Activated T-helper 17 cell treated with anti-CD3 and anti-CD28 coated beads, Interleukin-2, amount 50 U/mL, for 72 hours (primary cell): ENCODE measurements at regions not wholly inside any gene's neighbourhood (a gene's known extent, or its start where the extent isn't known, plus 50 kb on each side); places are given as distances from the start of the nearest gene placed in this dataset.
"Not testable (repeated sequence)": the region's sequence is repeated elsewhere in the genome, so short reads cannot be mapped to it uniquely, and the experiment has no call there.

Experiments used
- ATAC-seq: fragments of 150-1000 bp; cut with Tn5 transposase; replicated peaks from 2 replicates; pipeline ENCODE4 v1.10.0; 2021; ENCODE audit warnings: mild to moderate bottlenecking, moderate library complexity
- H3K27ac Mint-ChIP-seq: one replicate; pipeline ENCODE4 v1.8.0; 2022; ENCODE audit warnings: mixed read lengths
- H3K27me3 Mint-ChIP-seq: one replicate; pipeline ENCODE4 v1.8.0; 2022; ENCODE audit warnings: mixed read lengths
- H3K36me3 Mint-ChIP-seq: one replicate; pipeline ENCODE4 v1.8.0; 2022; ENCODE audit warnings: low read depth, mild to moderate bottlenecking, mixed read lengths
- H3K4me1 Mint-ChIP-seq: one replicate; pipeline ENCODE4 v1.8.0; 2022; ENCODE audit warnings: mixed read lengths
- H3K4me3 Mint-ChIP-seq: one replicate; pipeline ENCODE4 v1.8.0; 2022; ENCODE audit warnings: mild to moderate bottlenecking, mixed read lengths
- H3K9me3 Mint-ChIP-seq: one replicate; pipeline ENCODE4 v1.8.0; 2022; ENCODE audit warnings: mixed read lengths

DNA sequence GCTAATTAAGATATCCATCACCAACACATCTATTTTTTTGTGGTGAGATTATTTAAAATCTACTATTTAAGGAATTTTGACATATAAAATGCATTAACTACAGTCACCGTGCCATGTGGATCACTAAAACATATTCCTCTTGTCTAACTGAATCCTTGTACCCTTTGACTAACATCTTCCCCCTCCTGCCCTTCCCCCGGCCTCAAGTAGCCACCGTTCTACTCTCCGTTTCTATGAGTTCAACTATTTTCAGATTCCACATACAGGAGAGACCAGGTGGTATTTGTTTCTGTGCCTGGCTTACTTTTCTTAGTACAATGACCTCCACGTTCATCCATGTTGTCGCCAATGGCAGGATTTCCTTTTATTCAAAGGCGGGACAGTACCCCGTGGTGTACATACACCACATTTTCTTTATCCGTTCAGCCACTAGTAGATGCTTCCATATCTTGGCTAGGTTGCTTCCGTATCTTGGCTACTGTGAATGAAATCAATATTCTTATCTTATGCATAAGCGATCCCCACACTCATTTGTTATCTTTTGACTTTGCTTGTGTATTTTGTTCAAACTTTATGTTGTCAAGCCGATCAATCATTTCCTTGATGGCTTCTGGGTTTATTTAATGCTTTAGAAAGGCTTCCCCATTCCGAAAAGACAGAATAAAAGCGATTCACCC lies 134.7 kb downstream of the KCNJ12 start:
- Mint-ChIP-seq H3K9me3 (no peaks in the 10 kb centered on the region), H3K27ac (no peak overlapping the region), H3K36me3 (no peaks in the 10 kb centered on the region), H3K4me1 (peaks cover 5% of the 10 kb centered on the region), H3K27me3 (peaks cover 23% of the 10 kb centered on the region), H3K4me3 (peak overlapping the region; percentile 57)
- ATAC-seq = no peak

DNA sequence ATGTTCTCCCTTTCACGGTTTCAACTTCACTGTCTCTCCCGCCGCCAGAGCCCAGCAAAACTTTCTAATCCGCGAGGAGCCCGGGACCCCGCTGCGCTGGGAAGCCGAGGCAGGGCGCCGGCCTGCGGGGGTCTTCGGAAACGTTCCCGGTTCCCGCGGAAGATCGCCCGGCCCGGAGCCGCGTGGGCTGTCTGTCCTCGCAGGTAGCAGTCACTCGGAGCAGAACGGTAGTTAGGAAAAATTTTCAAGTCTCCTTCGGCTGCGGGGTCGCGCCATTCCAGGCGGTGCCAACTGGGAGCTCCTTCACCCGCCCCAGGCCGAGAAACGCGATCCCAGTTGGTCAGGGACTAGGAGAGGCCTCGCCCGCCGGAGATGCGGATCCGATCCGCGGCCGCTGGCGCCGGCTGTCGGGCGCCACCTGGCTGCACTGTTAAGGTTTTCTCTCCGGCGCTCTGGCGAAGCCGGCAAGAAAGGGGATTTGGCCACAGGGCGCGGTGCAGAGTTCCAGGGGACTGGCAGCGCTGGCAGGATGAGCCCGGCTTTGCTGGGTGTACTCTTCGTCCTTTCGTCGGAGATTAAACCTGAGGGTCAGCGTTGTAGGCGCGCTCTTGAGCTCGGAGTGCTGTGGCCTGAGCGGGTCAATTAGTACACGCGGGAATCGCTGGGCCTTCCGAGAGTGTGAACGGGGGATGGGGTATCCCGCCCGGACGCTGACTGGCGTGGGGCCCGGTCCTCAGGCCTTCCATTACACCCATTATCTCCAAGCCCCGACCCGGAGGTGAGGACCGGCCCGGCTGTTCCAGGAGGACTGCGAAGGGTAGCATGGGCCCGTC lies 135.4 kb downstream of the KCNJ12 start:
- no peaks in the 10 kb centered on the region for H3K36me3 Mint-ChIP-seq
- peaks cover 23% of the 10 kb centered on the region for H3K27me3 Mint-ChIP-seq
- no peak overlapping the region for H3K27ac Mint-ChIP-seq
- peaks cover 5% of the 10 kb centered on the region for H3K4me1 Mint-ChIP-seq
- no peaks in the 10 kb centered on the region for H3K9me3 Mint-ChIP-seq
- ATAC-seq = peak; percentile 89
- peak overlapping the region; percentile 57 for H3K4me3 Mint-ChIP-seq

DNA sequence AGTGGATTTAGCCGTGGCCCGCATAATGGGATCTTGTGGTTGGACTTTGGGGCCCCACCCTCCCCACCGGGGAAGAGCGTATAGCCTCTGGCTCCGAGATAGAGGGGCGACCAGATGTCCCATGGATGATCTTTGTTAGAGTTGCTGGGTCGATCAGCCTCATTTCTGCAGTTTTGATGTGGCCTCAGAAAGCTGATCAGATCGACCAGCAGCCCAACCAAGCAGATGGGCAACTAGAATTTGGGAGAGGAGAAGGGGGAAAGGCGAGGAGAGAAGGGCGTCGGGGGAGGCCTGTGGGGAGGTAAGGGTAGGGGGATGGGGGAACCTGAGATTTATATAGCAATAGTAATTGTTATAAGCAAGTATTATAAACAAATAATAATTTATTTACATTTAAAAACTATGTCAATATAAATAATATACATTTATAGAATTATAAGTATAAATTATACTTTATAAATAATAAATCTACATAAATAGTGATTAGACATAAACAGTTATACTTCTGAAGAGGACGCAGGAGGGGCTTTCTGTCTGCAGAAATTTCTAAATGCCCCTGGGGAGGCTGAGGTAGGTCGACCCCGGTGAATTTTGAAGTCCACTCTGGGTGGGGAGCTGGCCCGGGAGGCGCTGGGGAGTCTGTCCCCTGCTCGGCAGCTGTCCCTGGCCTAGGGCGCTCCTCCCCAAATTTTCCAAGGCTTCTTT lies 136.3 kb downstream of the KCNJ12 start:
- peaks cover 5% of the 10 kb centered on the region for H3K4me1 Mint-ChIP-seq
- H3K9me3 Mint-ChIP-seq = no peaks in the 10 kb centered on the region
- H3K27ac Mint-ChIP-seq = no peak overlapping the region
- H3K36me3 Mint-ChIP-seq = no peaks in the 10 kb centered on the region
- H3K27me3 Mint-ChIP-seq = peaks cover 19% of the 10 kb centered on the region
- ATAC-seq = peak; percentile 14
- H3K4me3 Mint-ChIP-seq = peak overlapping the region; percentile 57

DNA sequence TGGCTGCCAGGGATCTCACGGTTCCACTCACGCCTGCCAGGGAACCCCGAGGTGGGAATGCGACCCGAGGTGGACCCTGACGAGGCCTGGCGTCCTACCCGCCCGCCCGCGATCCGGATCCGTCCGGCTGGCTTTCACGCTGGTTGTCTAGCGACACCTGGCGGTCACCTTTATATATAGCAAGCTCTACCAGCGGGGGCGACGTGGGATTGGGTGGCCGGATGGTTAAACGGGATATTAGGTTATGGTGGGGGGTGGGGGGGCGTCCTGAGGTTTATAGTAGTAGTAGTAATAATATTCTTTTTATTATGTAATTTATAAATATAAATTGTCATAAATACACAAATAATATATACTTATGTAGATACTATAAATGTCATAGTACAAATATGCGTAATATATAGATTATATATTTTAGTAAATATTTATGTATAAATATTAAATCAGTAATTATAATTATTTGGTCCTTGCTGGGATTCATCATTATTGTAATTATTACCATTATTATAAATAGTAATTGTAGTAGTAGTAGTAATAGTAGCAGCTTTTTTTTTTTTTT lies 136.9 kb downstream of the KCNJ12 start:
- H3K4me1 Mint-ChIP-seq = peaks cover 5% of the 10 kb centered on the region
- peak; percentile 71 for ATAC-seq
- no peaks in the 10 kb centered on the region for H3K9me3 Mint-ChIP-seq
- no peak overlapping the region for H3K27ac Mint-ChIP-seq
- peaks cover 19% of the 10 kb centered on the region for H3K27me3 Mint-ChIP-seq
- H3K36me3 Mint-ChIP-seq = no peaks in the 10 kb centered on the region
- no peak overlapping the region for H3K4me3 Mint-ChIP-seq

DNA sequence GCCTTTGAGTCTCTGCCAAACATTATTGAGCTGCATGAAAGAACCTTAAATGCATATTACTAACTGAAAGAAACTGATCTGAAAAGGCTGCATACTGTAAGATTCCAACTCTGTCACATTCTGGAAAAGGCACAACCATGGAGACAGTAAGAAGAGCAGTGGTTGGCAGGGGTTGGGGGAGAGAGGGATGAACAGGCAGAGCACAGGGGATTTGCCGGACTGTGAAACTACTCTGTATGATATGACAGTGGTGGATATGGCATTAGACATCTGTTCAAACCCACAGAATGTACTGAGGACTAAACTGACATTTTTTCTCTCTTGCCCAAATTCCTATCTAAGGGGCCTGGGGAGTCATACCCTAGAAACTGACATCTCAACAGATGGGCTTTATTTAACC lies 138.4 kb downstream of the KCNJ12 start:
- not testable (repeated sequence) for H3K36me3 Mint-ChIP-seq, ATAC-seq, H3K27ac Mint-ChIP-seq, H3K4me1 Mint-ChIP-seq, H3K4me3 Mint-ChIP-seq, H3K9me3 Mint-ChIP-seq
- H3K27me3 Mint-ChIP-seq = peaks cover 20% of the 10 kb centered on the region

DNA sequence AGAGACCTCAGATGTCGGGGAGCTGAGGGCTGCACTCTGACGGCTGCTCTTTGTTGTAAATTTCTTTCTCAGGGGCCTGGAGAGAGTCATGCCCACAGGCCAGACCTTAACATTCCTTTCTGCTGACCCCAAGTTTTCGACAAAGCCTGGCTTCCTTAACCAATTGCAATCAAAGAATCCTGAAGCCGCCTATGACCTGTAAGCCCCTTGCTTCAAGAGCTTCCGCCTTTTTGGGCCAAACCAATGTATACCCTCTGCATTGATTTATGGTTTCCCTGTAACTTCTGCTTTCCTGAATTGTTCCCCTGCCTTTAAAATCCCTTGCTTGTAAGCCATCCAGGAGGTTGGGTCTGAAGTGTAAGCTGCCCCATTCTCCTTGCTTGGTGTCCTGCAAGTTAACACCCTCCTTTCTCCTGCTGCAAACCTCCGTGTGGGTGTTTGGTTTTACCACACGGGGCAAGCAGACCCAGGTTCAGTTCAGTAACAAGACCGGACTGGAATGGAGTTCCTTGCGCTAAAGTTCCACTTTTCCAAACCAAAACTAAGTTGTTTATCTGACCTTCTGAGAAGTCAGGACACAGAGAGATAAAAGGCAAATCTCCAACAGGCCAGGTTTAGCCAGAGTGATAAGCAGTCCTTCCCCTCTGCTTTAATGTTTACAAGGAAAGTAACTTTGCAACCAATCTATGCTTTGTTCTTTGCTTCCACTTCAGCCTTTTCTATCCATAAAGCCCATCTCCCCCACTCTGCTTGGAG lies 141.6 kb downstream of the KCNJ12 start:
- Mint-ChIP-seq H3K36me3 (no peaks in the 10 kb centered on the region), H3K4me3 (no peak overlapping the region), H3K4me1 (no peaks in the 10 kb centered on the region), H3K27ac (no peak overlapping the region), H3K9me3 (no peaks in the 10 kb centered on the region), H3K27me3 (peaks cover 5% of the 10 kb centered on the region)
- no peak for ATAC-seq

DNA sequence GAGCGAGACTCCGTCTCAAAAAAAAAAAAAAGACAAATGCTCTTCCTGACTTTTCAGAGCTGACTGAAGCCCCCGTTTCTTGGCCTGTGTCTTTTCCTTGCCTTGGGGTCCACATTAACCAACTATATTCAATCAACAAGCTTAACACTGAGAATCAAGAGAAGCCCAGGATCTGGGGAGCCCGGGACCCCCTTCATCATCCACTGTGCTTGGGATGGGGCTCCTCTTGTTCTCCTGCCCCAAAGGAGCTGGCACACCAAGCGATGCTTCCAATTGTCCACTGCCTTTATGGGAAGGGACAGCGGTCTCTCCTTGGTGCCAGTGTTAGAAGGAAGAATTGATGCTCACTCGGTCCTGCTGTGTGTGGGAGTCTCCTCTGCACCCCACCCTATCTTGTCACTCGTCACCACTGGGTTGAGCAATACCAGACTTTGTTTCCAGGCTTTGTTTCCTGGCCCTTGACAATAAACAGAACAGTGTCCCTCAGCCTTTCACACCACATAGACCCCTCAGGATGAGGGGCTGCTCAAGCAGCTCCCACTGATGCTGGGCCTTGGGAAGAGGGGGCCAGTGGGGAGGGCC lies 146.7 kb downstream of the KCNJ12 start:
- Mint-ChIP-seq H3K4me1 (no peaks in the 10 kb centered on the region), H3K4me3 (no peak overlapping the region), H3K36me3 (no peaks in the 10 kb centered on the region), H3K27me3 (peaks cover 5% of the 10 kb centered on the region), H3K9me3 (no peaks in the 10 kb centered on the region), H3K27ac (no peak overlapping the region)
- no peak for ATAC-seq

DNA sequence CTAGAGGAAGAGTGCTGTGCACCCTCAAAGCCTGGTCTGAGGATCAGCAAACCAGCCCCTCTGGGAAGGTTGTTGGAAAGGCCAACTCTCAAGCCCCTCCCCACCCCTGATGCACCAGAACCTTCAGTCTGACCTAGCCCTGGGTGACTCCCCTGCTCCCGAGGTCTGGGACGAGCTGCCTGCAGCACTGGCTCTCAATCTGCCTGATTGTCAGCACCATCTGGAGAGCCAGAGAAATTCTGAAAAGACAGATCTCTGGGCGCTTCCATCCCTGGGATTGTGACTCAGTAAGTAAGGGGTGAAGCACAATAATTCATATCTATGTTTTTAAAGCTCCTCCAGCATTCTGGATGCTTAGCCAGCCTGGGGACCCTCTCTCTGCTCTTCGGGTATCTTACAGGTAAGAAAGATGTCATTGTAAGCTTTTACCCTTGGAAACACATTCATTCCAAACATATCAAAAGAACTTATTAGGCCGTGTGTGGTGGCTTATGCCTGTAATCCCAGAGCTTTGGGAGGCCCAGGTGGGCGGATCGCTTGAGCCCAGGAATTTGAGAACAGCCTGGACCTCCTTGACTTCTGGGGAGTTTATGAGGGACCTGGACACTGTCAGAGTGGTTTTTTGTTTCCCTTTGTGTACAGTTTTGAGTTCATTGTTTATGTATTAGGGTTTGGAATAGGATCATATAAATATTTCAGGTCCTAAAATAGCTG lies 147.5 kb downstream of the KCNJ12 start:
- H3K9me3 Mint-ChIP-seq = no peaks in the 10 kb centered on the region
- H3K4me3 Mint-ChIP-seq = no peak overlapping the region
- ATAC-seq = no peak
- H3K27ac Mint-ChIP-seq = no peak overlapping the region
- no peaks in the 10 kb centered on the region for H3K36me3 Mint-ChIP-seq
- peaks cover 5% of the 10 kb centered on the region for H3K27me3 Mint-ChIP-seq
- no peaks in the 10 kb centered on the region for H3K4me1 Mint-ChIP-seq

DNA sequence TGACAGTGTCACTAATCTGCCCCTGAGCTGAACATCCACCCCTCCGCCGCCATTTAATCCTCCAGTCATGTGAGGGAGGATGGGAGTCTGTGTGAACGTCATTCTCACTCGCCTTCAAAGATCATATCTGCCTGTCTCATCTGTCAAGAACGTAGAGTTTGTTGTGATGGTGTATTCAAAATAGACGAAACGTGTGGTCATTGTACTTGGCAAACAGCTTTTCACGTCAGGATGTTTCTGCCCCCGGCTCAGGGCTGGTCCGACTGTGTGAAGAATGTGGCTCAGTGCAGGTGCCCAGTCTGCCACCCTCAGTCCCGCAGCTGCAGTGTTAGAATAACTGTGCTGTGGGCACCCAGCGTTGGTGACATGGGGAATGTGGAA lies 148.0 kb downstream of the KCNJ12 start:
- Mint-ChIP-seq H3K4me3 (no peak overlapping the region), H3K27me3 (peaks cover 3% of the 10 kb centered on the region), H3K4me1 (no peaks in the 10 kb centered on the region), H3K27ac (no peak overlapping the region), H3K9me3 (no peaks in the 10 kb centered on the region), H3K36me3 (no peaks in the 10 kb centered on the region)
- no peak for ATAC-seq

DNA sequence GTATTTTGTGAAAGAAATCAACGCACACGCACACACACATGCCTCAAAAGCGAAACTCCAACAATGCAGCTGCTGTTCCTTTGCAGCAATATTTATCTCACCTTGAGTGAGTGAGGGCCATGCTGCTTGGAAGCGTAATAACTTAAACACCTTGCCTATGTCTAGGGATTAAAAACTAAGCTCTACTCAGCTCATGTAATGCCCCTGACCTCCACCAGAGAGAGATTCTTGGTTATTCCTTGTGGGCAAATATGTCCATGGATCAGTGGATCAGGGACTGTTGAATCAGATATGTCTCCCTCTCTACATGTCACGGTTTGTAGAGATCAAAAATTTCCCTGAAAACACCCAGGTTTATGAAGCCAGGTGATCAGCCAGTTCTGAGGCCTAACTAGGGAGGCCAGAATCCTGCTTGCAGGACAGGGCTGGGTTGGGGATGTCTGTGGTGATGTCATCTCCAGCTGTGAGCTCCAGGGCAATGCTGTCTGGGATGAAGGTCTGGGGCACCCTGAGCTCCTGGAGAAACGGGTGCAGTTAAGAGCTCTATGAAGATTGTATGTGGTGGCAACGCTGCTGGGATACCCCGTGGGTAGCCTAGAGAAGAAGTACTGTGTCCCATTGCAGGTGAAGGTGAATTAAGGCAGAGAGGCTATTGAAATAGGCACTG lies 149.4 kb downstream of the KCNJ12 start:
- no peak for ATAC-seq

DNA sequence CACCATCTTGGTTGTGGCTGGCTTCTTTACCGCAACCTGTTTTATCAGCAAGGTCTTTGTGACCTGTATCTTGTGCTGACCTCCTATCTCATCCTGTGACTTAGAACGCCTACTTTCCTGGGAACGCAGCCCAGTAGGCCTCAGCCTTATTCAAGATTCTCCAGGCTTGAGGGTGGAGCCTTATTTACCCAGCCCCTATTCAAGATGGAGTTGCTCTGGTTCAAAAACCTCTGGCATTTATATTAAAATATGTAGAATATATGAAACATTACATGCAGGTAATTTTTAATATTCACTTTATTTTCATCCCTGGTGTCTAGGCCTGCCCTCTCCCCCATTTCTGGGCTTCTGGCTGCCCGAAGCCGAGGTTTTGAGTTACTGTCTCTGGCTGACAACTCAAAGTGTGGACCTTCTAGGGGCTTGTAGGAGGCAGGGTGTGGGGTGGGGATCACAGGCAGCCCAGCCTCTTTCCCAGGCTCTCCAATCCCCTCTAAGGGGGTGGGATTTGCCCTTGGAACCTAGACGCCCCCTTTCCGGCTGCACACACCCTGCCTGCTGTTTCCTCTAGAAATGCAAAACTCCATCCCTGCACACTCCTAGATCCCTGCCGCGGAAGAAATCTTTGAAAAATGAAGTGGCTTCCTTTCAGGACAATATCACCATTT lies 152.0 kb downstream of the KCNJ12 start:
- H3K9me3 Mint-ChIP-seq = no peaks in the 10 kb centered on the region
- H3K36me3 Mint-ChIP-seq = peaks cover 17% of the 10 kb centered on the region
- no peak overlapping the region for H3K4me3 Mint-ChIP-seq
- H3K27ac Mint-ChIP-seq = no peak overlapping the region
- ATAC-seq = no peak
- no peaks in the 10 kb centered on the region for H3K27me3 Mint-ChIP-seq
- H3K4me1 Mint-ChIP-seq = peaks cover 5% of the 10 kb centered on the region

More for the DNA sequence above, 149.4 kb downstream of the KCNJ12 start:
- Mint-ChIP-seq H3K4me1 (no peaks in the 10 kb centered on the region), H3K36me3 (no peaks in the 10 kb centered on the region), H3K4me3 (no peak overlapping the region), H3K27ac (no peak overlapping the region), H3K27me3 (no peaks in the 10 kb centered on the region), H3K9me3 (no peaks in the 10 kb centered on the region)

DNA sequence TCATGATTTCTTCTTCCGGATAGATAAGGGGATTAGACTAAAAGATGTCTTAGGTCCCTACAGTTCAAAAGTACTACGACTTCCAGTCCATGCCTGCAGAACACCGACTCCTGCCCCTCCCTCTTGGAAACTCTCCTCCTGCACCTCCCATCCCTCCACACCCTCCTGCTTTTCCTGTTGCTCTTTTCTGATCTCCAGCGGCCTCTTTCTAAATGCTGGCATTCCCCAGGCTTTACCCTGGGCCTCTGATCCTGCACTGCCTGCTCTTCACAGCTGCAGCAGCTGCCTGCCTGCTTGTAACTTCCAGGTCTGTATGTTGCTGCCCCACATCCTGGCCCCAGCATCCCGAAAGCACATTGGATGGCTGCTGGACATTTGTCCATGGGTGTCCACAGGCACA lies 154.2 kb downstream of the KCNJ12 start:
- Mint-ChIP-seq H3K9me3 (no peaks in the 10 kb centered on the region), H3K4me3 (no peak overlapping the region), H3K36me3 (peaks cover 35% of the 10 kb centered on the region), H3K27me3 (no peaks in the 10 kb centered on the region), H3K4me1 (peaks cover 5% of the 10 kb centered on the region), H3K27ac (no peak overlapping the region)
- ATAC-seq = no peak
